ENCODE measurements at regions not wholly inside any gene's neighbourhood (a gene's known extent, or its start where the extent isn't known, plus 50 kb on each side); places are given as distances from the start of the nearest gene placed in this dataset.
"Not testable (repeated sequence)": the region's sequence is repeated elsewhere in the genome, so short reads cannot be mapped to it uniquely, and the experiment has no call there.

GRCh38 chr1:189983166-189983890 is 494.3 kb downstream of the BRINP3 start:
- no peak for DNase-seq

- DNase-seq, result no peak
Observed at GRCh38 chr1:189986516-189986915, 491.1 kb downstream of the BRINP3 start.

GRCh38 chr1:189987509-189987908 is 490.2 kb downstream of the BRINP3 start:
- no peak for DNase-seq

- no peak for DNase-seq
Observed at GRCh38 chr1:189992856-189993255, 484.8 kb downstream of the BRINP3 start.

GRCh38 chr1:190000365-190000872 is 477.2 kb downstream of the BRINP3 start:
- no peak for DNase-seq

- no peak for DNase-seq
Observed at GRCh38 chr1:190001187-190001586, 476.5 kb downstream of the BRINP3 start.

GRCh38 chr1:190003376-190003775 is 474.3 kb downstream of the BRINP3 start:
- DNase-seq, result no peak

- no peak for DNase-seq
Observed at GRCh38 chr1:190011585-190011984, 466.1 kb downstream of the BRINP3 start.

GRCh38 chr1:190019151-190019550 is 458.5 kb downstream of the BRINP3 start:
- not testable (repeated sequence) for DNase-seq

GRCh38 chr1:190019717-190020116 is 457.9 kb downstream of the BRINP3 start:
- no peak for DNase-seq

- no peak for DNase-seq
Observed at GRCh38 chr1:190022709-190023108, 455.0 kb downstream of the BRINP3 start.

- no peak for DNase-seq
Observed at GRCh38 chr1:190029441-190029840, 448.2 kb downstream of the BRINP3 start.

GRCh38 chr1:190043655-190044054 is 434.0 kb downstream of the BRINP3 start:
- no peak for DNase-seq

GRCh38 chr1:190046231-190046630 is 431.4 kb downstream of the BRINP3 start:
- DNase-seq, result no peak
